ENCODE measurements at regions not wholly inside any gene's neighbourhood (a gene's known extent, or its start where the extent isn't known, plus 50 kb on each side); places are given as distances from the start of the nearest gene placed in this dataset.

GRCh38 chr3:30527186-30527585 is 79.2 kb upstream of the TGFBR2 start:
- peaks cover 16% of the 10 kb centered on the region for H3K4me1 ChIP-seq
- intact Hi-C loops (cut with micrococcal nuclease; ENCODE audit: unreplicated experiment): loop anchor here (5.0 kb wide), 1 partner anchor 80 kb away; the partner anchor contains the start of gene TGFBR2
- peaks cover 6% of the 10 kb centered on the region for H3K36me3 Mint-ChIP-seq (ENCODE audit: insufficient read depth, unreplicated experiment)
- ChIA-PET POLR2A (no interaction called here), CTCF (interaction anchor here (0.6 kb wide), 1 partner anchor 167 kb away, joined by 4 read pairs; no protein-coding TSS in a partner anchor)
- no TSS peak for BruUV-seq (replicated peaks)
- H3K27me3 ChIP-seq (replicated peaks; ENCODE audit: control insufficient read depth, insufficient read depth, low read length): no peaks in the 10 kb centered on the region
- no peak overlapping the region for H3K27ac Mint-ChIP-seq (ENCODE audit: unreplicated experiment)
- H3K27me3 Mint-ChIP-seq (ENCODE audit: insufficient read depth, unreplicated experiment): no peaks in the 10 kb centered on the region
- TF ChIP-seq CTCF (IDR thresholded peaks at IDR 0.05; ENCODE audit: insufficient read depth in 1 of 2, low read depth in 1 of 2, low read length in 1 of 2, severe bottlenecking in 1 of 2, unreplicated experiment in 1 of 2): no peak
- DNase-seq: no peak
- H3K9me3 Mint-ChIP-seq (ENCODE audit: unreplicated experiment): peaks cover 22% of the 10 kb centered on the region
- H3K4me3 Mint-ChIP-seq (ENCODE audit: unreplicated experiment): no peak overlapping the region
- peaks cover 32% of the 10 kb centered on the region for H3K4me1 Mint-ChIP-seq (ENCODE audit: low read depth, unreplicated experiment)
- no peaks in the 10 kb centered on the region for H3K36me3 ChIP-seq (ENCODE audit: control insufficient read depth, insufficient read depth, low read length)
- no peak overlapping the region for H3K4me3 ChIP-seq (ENCODE audit: low read depth, low read length)
- H3K9me3 ChIP-seq: no peaks in the 10 kb centered on the region

- Mint-ChIP-seq H3K27ac (ENCODE audit: unreplicated experiment) (no peak overlapping the region), H3K4me3 (ENCODE audit: unreplicated experiment) (no peak overlapping the region)
- no peaks in the 10 kb centered on the region for H3K36me3 ChIP-seq (ENCODE audit: control insufficient read depth, insufficient read depth, low read length)
These were observed 78.7 kb upstream of the TGFBR2 start for GRCh38 chr3:30527720-30528119.

GRCh38 chr3:30530084-30530483 is 76.3 kb upstream of the TGFBR2 start:
- Mint-ChIP-seq H3K27me3 (ENCODE audit: insufficient read depth, unreplicated experiment) (no peaks in the 10 kb centered on the region), H3K4me3 (ENCODE audit: unreplicated experiment) (no peak overlapping the region), H3K27ac (ENCODE audit: unreplicated experiment) (no peak overlapping the region), H3K36me3 (ENCODE audit: insufficient read depth, unreplicated experiment) (peaks cover 6% of the 10 kb centered on the region), H3K9me3 (ENCODE audit: unreplicated experiment) (peaks cover 22% of the 10 kb centered on the region), H3K4me1 (ENCODE audit: low read depth, unreplicated experiment) (peaks cover 25% of the 10 kb centered on the region)
- peaks cover 16% of the 10 kb centered on the region for H3K4me1 ChIP-seq
- no TSS peak for BruUV-seq (replicated peaks)
- no peak for DNase-seq
- H3K36me3 ChIP-seq (ENCODE audit: control insufficient read depth, insufficient read depth, low read length): no peaks in the 10 kb centered on the region
- H3K4me3 ChIP-seq (ENCODE audit: low read depth, low read length): no peak overlapping the region
- H3K27me3 ChIP-seq (replicated peaks; ENCODE audit: control insufficient read depth, insufficient read depth, low read length): no peaks in the 10 kb centered on the region
- ChIA-PET CTCF (no interaction called here), POLR2A (no interaction called here)
- H3K9me3 ChIP-seq: no peaks in the 10 kb centered on the region
- intact Hi-C loops (cut with micrococcal nuclease; ENCODE audit: unreplicated experiment): no loop called here
- no peak for TF ChIP-seq CTCF (IDR thresholded peaks at IDR 0.05; ENCODE audit: insufficient read depth in 1 of 2, low read depth in 1 of 2, low read length in 1 of 2, severe bottlenecking in 1 of 2, unreplicated experiment in 1 of 2)

More at GRCh38 chr3:30527720-30528119, 78.7 kb upstream of the TGFBR2 start:
- H3K36me3 Mint-ChIP-seq (ENCODE audit: insufficient read depth, unreplicated experiment): peaks cover 6% of the 10 kb centered on the region
- peaks cover 22% of the 10 kb centered on the region for H3K9me3 Mint-ChIP-seq (ENCODE audit: unreplicated experiment)
- intact Hi-C loops (cut with micrococcal nuclease; ENCODE audit: unreplicated experiment): loop anchor here (5.0 kb wide), 1 partner anchor 80 kb away; the partner anchor contains the start of gene TGFBR2
- peaks cover 32% of the 10 kb centered on the region for H3K4me1 Mint-ChIP-seq (ENCODE audit: low read depth, unreplicated experiment)
- no peak for TF ChIP-seq CTCF (IDR thresholded peaks at IDR 0.05; ENCODE audit: insufficient read depth in 1 of 2, low read depth in 1 of 2, low read length in 1 of 2, severe bottlenecking in 1 of 2, unreplicated experiment in 1 of 2)
- no peak for DNase-seq
- H3K27me3 Mint-ChIP-seq (ENCODE audit: insufficient read depth, unreplicated experiment): no peaks in the 10 kb centered on the region
- H3K4me1 ChIP-seq: peaks cover 16% of the 10 kb centered on the region
- no peaks in the 10 kb centered on the region for H3K9me3 ChIP-seq
- POLR2A ChIA-PET: no interaction called here
- no TSS peak for BruUV-seq (replicated peaks)
- no peak overlapping the region for H3K4me3 ChIP-seq (ENCODE audit: low read depth, low read length)
- CTCF ChIA-PET: interaction anchor here (0.6 kb wide), 1 partner anchor 166 kb away, joined by 4 read pairs; no protein-coding TSS in a partner anchor
- H3K27me3 ChIP-seq (replicated peaks; ENCODE audit: control insufficient read depth, insufficient read depth, low read length): no peaks in the 10 kb centered on the region

Measured in Caco-2 (cell line).